ENCODE measurements at regions not wholly inside any gene's neighbourhood (a gene's known extent, or its start where the extent isn't known, plus 50 kb on each side); places are given as distances from the start of the nearest gene placed in this dataset.

- Histone ChIP-seq H3K4me3 (replicated peaks; ENCODE audit: insufficient read depth, low read length) (no peak overlapping the region), H3K27me3 (ENCODE audit: insufficient read depth, poor library complexity, severe bottlenecking) (no peaks in the 10 kb centered on the region), H3K27ac (replicated peaks) (no peak overlapping the region)
- TF ChIP-seq REST (IDR thresholded peaks at IDR 0.05; ENCODE audit: insufficient replicate concordance, low read depth) (no peak), CTCF (IDR thresholded peaks at IDR 0.05; ENCODE audit: insufficient read depth, low read length) (no peak), GABPA (IDR thresholded peaks at IDR 0.05; ENCODE audit: low read depth) (no peak), POLR2AphosphoS5 (IDR thresholded peaks at IDR 0.05; ENCODE audit: low read depth) (no peak), SPI1 (IDR thresholded peaks at IDR 0.05; ENCODE audit: borderline replicate concordance, low read depth) (no peak)
- no peak for DNase-seq (ENCODE audit: low read depth in 1 of 2, low spot score in 1 of 2)
Measured at GRCh38 chr15:62582580-62582979, 417.5 kb upstream of the C2CD4B start.

GRCh38 chr15:62584301-62585235 is 419.5 kb upstream of the C2CD4B start:
- Histone ChIP-seq H3K27ac (replicated peaks) (no peak overlapping the region), H3K4me3 (replicated peaks; ENCODE audit: insufficient read depth, low read length) (no peak overlapping the region), H3K27me3 (ENCODE audit: insufficient read depth, poor library complexity, severe bottlenecking) (no peaks in the 10 kb centered on the region)
- no peak for DNase-seq (ENCODE audit: low read depth in 1 of 2, low spot score in 1 of 2)
- TF ChIP-seq CTCF (IDR thresholded peaks at IDR 0.05; ENCODE audit: insufficient read depth, low read length) (no peak), REST (IDR thresholded peaks at IDR 0.05; ENCODE audit: insufficient replicate concordance, low read depth) (no peak), SPI1 (IDR thresholded peaks at IDR 0.05; ENCODE audit: borderline replicate concordance, low read depth) (no peak), POLR2AphosphoS5 (IDR thresholded peaks at IDR 0.05; ENCODE audit: low read depth) (no peak), GABPA (IDR thresholded peaks at IDR 0.05; ENCODE audit: low read depth) (no peak)

GRCh38 chr15:62588938-62589670 is 424.0 kb upstream of the C2CD4B start:
- no peaks in the 10 kb centered on the region for H3K27me3 ChIP-seq (ENCODE audit: insufficient read depth, poor library complexity, severe bottlenecking)
- H3K27ac ChIP-seq (replicated peaks), result no peak overlapping the region
- H3K4me3 ChIP-seq (replicated peaks; ENCODE audit: insufficient read depth, low read length), result no peak overlapping the region
- DNase-seq (ENCODE audit: low read depth in 1 of 2, low spot score in 1 of 2), result no peak
- TF ChIP-seq REST (IDR thresholded peaks at IDR 0.05; ENCODE audit: insufficient replicate concordance, low read depth) (no peak), GABPA (IDR thresholded peaks at IDR 0.05; ENCODE audit: low read depth) (no peak), SPI1 (IDR thresholded peaks at IDR 0.05; ENCODE audit: borderline replicate concordance, low read depth) (no peak), CTCF (IDR thresholded peaks at IDR 0.05; ENCODE audit: insufficient read depth, low read length) (no peak), POLR2AphosphoS5 (IDR thresholded peaks at IDR 0.05; ENCODE audit: low read depth) (no peak)
